Bone marrow (tissue), 2 donors: ENCODE measurements at regions not wholly inside any gene's neighbourhood (a gene's known extent, or its start where the extent isn't known, plus 50 kb on each side); places are given as distances from the start of the nearest gene placed in this dataset.

Source experiments
- DNase-seq, 2 donors: peaks; one replicate each; lab custom pipeline; 2025; lab: John Stamatoyannopoulos, UW

DNA sequence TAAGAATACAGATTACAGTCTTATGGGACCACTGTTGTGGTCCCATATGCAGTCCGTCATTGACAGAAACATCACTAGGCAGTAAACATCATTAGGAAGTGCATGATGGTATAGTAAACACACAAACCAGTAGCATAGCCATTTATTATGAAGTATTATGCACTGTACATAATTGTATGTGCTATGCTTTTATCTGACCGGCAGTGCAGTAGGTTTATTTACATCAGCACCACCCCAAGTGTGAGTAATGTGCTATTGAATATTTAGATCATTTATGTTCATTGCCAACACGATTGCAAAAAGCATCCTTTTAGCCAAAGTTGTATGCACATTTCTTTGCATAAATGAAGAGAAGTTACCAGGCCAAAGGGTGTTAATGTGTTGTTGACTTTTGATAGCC, 531.6 kb upstream of the TBX3 start:
- no peak for DNase-seq

DNA sequence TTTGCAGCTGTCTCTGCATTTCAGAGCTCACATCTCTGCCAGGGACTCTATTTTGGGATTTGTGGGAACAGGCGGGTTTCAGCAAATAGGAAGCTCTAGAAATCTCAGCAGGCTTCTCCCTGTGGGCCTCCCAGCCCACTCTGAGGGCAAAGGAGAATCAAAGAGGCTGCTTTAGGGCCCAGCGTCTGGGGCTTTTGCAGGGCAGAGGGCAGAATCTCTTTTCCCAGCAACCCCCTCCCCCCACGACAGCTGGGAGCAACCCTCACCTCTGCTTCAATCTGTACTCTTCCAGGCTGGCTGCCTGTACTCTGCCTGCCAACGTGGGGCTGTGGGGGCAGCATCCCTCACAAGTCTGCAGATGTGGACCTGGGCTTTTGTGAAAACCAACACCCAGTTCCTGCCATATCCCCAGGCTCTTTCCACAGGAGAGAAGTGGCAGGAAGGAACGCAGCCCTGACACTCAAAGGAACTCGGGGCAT, 529.6 kb upstream of the TBX3 start:
- DNase-seq = no peak

DNA sequence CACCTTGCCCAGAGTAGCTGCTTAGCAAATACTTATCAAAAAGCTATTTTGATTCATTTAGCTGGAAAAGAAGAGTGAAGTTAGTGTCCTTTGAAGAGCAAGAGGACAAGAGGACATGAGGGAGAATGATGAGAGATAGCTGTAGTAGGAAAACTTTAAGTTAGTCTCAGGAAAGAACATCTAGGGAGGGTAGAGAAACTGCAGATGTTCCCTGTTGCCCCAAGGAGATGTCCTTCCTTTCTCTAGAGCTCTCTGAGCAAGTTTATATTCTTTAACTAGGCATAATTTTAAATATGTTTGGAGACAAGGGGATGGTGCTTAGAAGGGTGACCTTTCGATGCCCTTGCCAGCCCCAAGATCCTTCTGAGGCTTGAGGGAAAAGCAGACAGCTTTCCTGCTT, 529.1 kb upstream of the TBX3 start:
- no peak for DNase-seq

DNA sequence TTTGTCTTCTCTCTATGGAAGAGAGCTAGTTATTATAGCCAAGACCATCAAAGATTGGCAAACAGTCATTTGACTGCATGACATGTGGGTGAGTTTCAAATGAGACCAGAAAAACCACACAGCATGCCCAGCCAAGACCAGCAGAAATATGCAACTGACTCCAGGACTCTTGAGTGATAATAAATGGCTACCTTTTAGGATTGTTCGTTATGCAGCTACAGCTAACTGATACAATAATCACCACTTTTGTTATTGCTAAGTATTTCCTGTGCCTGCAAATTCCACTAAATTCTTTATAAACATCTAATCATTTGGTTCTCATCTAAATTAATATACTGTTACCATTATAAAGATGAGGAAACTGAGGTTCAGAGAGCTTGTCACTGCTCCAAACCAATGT, 528.4 kb upstream of the TBX3 start:
- DNase-seq = no peak

DNA sequence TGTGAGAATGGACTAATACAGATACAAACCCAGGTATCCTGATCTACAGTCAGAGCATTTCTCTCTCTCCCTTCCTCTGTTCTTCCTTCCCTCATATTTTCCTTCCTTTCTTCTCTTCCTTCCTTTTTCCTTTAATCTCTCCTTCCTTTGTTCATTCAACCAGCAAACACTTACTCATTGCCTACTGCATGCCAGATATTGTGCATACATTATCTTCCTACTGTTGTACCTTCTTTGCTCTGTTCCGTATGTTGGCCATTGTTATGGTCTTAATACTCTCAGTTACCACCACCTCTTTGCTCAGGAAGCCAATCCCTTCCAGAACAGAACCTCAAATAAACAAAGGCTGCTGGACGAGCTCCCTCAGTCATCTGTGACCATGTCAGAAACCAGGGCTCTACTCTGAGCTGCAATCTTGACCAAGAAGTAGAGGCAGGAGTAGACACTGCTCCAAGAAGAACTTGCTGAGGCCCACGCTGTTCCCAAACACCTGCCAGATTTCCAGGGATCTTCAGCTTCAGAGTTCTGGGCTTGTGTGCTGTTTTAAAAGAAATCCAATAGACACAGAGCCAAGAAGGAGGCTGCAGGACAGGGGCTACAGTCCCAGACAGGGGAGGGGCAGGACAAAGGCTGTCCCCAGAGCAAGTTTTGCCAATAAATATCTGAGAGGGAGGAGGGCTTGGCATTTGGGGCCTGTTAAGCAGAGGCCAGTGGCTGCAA, 526.7 kb upstream of the TBX3 start:
- no peak for DNase-seq

DNA sequence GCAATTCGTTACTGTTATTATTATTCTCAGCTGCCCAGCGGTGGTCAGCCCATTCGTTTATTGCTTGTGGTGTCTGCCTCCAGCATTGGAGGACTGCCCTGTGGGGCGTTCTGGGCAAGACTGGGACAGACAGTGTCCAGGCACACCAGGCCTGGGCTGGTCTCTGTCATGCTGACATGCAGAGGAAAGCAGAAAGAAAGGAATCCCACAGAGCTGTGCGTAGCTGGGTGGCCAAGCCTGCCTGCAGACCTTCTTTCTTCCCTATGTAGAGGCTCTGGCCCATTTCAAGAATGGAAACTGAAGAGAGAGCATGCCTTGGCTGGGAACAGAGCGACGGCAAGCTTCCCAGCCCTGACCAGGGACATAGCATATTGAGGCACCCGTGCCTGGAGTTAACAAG, 525.3 kb upstream of the TBX3 start:
- no peak for DNase-seq

DNA sequence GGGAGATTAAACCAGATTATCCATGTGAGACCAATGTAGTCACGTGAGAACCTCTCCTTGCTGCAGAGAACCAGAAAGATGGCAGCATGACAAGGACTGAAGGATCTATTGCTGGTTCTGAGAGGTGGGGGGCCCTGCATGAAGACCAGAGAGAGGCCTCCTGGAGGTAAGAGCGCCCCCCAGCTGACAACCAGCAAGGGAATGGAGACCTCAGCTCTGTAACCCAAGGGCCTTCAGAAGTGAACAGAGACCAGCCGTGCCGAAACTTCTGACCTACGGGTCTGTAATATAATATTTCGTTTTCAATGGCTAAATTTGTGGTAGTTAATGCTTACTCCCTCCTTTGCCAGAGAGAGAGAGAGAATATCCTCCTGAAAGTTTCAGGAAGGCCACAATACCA, 524.1 kb upstream of the TBX3 start:
- DNase-seq = no peak

DNA sequence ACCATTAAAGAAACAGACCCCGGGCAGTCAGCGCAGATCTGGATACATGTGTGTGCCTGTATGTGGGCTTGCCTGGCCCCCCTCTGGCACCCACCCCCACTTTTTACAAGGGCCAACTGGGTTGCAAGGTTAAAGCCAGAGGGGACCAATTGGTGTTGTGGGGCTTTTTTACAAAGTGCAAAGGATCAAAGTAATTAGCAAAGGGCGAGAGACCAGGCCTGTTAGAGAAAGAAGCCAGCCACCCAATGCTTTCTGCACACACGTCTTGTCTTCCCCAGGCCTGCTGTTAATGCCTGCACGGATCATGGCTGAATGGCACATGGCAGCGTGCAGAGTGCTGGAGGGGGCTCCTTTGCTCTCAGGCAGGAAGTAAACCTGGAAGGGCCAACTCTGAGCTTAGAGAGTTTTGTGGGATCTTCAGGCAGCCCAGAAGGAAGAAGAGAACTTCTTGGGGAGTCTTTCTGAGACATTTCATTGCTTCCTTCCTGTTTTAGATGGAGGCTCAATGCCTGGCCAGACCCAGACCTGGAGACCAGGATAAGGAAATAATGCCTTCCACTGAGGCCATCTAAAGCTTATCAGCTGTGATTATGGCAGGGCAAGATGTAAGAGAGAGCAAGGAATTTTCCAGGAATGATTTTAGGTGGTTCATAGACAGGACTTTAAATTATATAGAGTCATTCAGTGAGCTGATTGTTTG, 523.4 kb upstream of the TBX3 start:
- DNase-seq = no peak

DNA sequence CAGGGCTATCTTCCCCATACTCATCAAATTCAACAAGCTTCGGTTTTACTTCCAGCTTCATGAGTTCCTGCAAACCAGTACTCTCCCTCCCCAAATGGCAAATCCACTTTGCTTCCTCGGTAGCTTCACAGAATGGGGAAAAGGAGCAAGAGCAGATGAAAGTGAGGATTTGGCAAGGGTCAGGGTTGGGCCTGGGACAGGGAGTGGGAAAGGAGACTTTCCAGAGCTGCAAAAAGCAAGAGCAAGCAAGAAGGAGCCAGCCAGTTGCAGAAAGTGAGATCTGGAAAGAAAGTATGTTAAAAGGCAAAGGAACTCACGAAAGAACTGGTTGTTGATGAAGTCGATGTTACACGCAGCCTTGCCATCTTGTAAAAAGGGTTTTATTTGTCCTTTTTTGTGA, 522.8 kb upstream of the TBX3 start:
- no peak for DNase-seq

DNA sequence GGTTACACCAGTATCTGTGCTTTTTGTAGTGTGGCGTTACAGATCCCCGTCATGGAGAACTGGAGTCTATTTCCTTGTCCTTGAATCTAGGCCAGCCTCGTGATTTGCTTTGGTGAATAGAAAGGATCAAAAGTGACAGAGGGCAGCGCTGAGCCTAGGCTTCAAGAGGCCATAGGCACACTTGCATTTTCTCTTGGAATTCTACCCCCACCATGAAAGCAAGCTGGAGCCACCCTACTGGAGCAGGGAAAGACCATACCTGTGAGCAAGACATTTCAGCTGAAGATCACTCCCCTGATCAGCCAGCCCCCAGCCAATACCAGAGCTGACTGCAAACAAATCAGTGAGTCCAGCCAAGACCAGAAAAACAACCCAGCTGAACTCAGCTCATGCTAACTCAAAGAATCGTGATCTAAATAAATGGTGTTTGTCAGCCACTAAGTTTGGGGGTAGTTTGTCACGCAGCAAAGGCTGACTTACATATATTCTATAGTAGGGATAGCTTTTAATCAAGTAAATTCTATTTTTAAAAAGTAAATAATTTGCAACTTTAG, 521.9 kb upstream of the TBX3 start:
- DNase-seq = no peak

DNA sequence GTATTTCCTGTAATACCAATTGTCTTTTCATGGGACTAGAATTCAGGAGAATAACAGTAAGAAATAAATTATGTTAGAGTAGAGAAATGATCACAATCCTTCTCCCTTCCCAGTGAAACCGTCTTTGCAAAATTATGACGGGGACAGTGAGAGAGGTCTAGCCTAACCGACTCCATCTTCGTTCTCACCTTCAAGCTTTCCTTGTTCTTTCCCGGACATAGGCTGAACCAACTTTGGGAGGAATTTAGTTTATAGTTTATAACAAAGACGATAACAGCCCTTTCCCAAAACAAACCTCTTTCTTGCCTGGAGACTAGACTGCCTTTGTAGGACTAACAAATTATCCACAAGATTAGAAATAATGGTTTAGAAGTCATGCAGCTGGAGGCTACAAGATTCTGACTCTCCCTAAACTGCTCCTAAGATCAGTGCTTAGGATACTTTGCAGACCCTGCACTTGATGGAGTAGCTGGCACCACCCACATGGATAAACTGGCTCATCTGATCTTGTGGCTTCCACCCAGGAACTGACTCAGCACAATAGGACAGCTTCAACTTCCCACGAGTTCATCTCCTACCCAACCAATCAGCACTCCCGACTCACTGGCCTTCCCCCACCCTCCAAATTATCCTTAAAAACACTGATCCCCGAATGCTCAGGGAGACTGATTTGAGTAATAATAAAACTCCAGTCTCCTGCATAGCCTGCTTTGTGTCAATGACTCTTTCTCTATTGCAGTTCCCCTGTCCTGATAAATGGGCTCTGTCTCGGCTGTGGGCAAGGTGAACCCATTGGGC, 521.2 kb upstream of the TBX3 start:
- DNase-seq = no peak

DNA sequence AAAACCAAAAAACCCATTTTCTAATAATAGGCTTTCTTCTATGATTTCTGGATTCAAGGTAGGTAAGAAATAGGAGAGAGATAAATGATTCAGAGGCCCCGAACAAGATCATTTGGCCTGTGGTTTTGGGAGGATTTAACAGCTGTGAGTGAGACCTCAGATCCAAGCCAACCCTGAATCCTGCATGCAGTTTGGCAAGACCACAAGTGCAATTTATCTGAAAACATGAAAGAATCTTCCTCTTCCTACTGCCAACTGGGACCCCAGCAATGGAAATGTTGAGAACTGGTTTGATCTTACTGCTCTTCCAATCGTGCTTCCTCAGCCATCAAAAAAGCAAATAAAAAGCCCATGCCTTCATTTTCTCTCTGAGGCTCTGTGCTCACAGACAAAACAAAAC, 519.7 kb upstream of the TBX3 start:
- no peak for DNase-seq

DNA sequence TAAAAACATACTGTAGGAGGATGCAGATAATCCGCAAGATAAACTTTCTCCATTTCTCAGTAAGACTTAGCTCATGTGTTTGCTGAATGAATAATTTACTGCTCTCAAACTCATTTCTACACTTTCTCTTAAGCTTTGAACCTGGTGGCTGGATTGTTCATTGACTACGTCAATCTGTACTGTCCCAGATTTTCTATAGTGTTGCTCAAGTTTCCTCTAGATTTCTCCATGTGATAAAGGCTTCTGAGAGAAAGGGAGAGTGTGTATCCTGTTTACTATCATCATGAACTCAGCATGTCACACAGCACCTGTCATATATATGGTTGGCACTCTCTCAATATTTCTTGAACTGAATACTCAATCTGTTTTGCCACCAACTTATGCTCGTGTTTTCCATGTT, 518.0 kb upstream of the TBX3 start:
- DNase-seq = no peak

DNA sequence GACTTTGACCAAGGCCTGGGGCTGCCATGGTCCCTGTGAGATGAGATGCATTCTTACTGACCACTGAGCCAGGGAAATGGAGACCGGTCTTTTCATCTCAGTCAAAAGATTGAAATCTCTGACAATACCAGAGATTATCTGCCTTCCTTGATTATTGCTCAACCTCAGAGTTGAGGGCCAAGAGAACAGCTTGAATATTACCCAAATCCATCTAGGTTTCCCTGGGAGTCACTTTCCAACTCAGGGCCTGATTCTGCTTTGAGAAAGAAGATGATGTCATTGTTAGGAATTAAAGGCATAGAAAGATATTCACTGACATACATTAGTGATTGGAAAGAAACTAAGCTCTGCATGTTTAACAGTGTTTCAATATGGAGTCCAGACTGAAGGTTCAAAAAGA, 515.9 kb upstream of the TBX3 start:
- no peak for DNase-seq

DNA sequence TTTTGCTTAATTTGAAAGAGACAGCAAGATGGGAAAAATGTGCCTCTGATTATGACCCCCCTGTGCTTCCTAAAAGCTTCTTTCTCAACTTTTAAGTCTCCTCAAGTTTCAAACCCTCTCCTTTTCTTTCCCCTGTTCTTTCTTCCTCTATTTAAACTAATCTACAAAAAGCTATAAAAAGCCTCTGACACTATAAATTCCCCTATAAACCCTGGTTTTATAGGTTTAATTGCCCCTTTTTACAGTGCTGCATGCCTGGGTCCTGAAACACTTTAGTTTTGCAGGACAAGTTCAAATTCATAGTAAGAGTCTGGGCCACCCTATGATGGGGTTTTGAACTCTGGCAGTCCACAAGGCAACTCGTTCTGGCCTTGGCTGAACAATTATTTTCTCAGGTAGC, 510.9 kb upstream of the TBX3 start:
- DNase-seq = no peak

DNA sequence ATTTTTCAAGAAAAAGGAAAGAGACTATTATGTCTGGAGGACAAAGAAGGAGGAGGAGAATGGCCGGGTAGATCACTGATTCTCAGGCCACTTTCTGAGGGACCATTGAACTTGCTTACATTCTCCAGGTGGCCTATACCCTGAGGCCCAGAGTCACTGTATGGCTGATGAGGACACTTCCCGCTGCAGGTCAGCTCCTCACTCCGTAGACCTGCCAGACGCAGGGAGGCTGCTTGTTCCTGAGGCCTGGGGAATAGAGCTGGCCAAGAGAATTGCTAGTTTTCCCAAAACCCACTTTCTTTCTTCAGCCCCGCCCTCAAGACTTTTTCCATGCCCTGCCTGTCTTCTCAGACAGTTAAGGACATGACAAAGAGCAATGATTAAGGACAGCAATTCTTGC, 510.5 kb upstream of the TBX3 start:
- no peak for DNase-seq

DNA sequence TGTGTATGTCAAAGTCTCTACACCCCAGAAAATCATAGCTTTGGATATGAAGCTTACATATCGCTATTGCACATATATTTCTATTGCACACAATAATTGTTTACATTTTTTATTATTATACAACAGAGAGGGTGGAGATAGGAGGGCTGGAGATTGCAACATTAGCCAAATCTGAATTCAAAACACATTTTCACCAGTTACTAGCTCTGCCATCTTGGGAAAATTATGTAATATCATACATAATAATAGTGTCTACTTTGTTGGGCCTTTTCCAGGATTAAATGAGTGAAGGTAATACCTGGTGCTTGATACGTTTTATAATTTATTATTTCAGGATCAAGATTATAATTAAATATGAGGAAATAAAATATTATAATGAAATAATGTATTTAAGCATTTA, 507.4 kb upstream of the TBX3 start:
- no peak for DNase-seq

DNA sequence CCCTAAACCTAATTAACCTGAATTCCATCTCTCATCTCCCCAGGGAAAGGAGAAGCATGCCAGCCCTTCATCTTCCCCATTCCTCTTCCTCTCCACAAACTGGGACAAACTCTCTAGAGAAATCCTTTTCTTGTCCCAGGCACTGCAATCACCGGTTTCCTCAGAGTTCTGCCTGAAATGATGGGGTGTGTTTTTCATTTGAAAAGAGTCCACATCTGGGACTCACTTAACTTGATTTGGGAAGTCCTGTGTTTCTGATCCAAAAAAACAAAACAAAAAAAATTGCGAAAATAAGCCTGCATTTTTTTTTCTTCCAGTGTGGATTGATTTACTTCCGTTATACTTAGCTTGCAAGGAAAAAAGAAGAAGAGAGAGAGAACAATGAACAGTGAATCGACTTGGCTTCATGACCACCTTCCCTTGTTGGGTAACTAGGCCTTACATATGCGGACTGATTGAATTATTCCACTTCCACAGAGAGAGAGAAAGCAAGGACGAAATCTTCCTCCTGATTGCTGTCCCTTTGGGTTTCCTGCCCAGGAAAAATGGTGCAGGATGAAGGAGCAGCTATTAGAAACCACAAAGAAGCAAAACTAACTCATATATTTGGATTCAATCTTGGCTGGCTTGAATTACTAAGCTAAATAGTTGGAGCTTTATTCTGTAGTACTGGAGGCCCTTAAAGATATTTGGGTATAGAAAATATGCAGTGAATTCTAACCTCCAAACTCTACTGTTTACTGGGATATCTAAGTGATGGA, 506.2 kb upstream of the TBX3 start:
- no peak for DNase-seq

DNA sequence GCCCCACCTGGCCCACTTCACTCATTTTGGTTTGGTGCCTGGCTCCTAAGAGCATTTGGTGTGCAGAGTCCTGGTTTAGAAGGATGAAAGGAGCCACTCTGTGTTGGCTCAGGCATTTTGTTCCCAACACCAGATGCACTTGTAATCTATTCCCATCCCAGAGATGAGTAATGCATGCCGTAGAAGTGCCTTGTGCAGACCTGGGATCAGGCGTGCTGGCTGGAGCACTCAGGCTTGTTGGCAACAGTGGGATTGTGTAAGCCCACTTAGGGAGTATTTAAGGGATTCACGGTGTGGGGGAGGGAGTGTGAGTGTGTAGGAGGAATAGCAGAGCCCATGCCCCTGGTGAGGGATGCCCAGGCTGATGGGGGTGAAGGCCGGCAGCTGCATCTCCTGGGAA, 501.5 kb upstream of the TBX3 start:
- no peak for DNase-seq

DNA sequence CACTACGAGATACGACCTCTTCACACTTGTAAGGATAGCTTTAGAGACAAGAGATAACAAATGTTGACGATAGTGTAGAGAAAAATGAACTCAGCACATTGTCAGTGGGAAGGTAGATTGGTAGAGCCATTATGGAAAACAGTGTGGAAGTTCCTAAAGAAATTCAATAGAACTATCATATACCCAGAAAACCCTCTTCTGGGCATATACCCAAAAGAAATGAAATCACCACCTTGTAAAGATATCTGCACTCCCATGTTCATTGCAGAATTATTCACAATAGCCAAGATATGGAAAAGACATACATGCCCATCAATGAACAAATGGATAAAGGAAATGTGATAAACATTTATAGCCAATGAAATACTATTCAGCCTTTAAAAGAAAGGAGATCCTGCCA, 499.8 kb upstream of the TBX3 start:
- no peak for DNase-seq

DNA sequence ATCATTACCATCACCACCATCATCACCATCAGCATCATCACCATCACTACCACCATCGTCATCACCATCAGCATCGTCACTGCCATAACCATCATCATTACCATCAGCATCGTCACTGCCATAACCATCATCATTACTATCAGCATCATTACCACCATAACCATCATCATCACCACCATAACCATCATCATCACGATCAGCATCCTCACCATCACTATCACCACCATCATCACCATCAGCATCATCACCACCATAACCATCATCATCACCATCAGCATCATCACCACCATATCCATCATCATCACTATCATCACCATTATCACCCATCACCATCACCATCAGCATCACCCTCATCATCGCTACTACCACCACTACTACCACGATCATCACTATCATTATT, 493.9 kb upstream of the TBX3 start:
- DNase-seq = no peak
